Activated naive CD4-positive, alpha-beta T cell treated with anti-CD3 and anti-CD28 coated beads, Interleukin-2, amount 50 U/mL, for 72 hours (primary cell): ENCODE measurements at regions not wholly inside any gene's neighbourhood (a gene's known extent, or its start where the extent isn't known, plus 50 kb on each side); places are given as distances from the start of the nearest gene placed in this dataset.

ENCODE experiments used
- ATAC-seq, 2 donors: fragments of 150-1000 bp; cut with Tn5 transposase; 2 replicates each; pipeline ENCODE4 v1.10.0; 2021; ENCODE audit warnings: mild to moderate bottlenecking in 2 of 2, moderate library complexity in 2 of 2
- DNase-seq, 2 donors: peaks; one replicate each; pipeline ENCODE4 v3.0.0; 2021 to 2022; ENCODE audit warnings: low spot score in 2 of 2
- H3K27ac Mint-ChIP-seq, 2 donors: one replicate each; pipeline ENCODE4 v1.8.0; 2022; ENCODE audit warnings: mild to moderate bottlenecking in 2 of 2, mixed read lengths in 2 of 2
- H3K36me3 Mint-ChIP-seq, 2 donors: one replicate each; pipeline ENCODE4 v1.8.0; 2022; ENCODE audit warnings: mixed read lengths in 2 of 2
- H3K9me3 Mint-ChIP-seq, 2 donors: one replicate each; pipeline ENCODE4 v1.8.0; 2022; ENCODE audit warnings: mixed read lengths in 2 of 2

DNA sequence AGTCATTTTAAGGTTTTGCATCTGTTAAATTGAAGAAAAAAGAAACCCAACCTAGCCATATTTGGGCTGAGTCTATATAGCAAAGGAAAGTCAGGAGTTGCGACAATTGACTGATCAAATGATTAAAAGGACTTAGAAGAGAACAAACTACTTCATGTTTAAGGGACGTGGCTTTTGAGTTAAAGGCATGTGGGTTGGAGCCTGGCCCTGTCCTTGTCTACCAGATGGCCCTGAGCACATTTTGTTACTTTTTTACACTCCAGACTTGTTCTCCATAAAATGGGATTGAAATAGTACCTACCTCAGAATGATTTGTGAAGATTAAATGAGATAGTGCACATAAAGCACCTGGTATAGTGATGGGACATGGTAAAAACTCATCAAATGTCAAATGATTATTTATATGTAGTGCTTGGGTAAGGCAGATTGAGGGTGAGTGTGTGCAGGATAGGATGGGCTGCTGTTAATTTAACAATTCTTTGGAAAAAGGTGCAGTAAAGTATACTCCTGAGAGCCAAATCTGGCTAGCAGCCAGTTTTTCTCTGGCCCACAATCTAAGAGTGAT, 168.3 kb downstream of the KIF20B start:
- H3K27ac Mint-ChIP-seq: no peak overlapping the region
- DNase-seq (no peak), ATAC-seq (no peak)
- H3K9me3 Mint-ChIP-seq: no peaks in the 10 kb centered on the region
- no peaks in the 10 kb centered on the region for H3K36me3 Mint-ChIP-seq

- H3K27ac Mint-ChIP-seq: no peak overlapping the region
- no peaks in the 10 kb centered on the region for H3K9me3 Mint-ChIP-seq
- no peaks in the 10 kb centered on the region for H3K36me3 Mint-ChIP-seq
- ATAC-seq (no peak), DNase-seq (no peak)
Observed at GRCh38 chr10:89870936-89871335, 169.5 kb downstream of the KIF20B start.

DNA sequence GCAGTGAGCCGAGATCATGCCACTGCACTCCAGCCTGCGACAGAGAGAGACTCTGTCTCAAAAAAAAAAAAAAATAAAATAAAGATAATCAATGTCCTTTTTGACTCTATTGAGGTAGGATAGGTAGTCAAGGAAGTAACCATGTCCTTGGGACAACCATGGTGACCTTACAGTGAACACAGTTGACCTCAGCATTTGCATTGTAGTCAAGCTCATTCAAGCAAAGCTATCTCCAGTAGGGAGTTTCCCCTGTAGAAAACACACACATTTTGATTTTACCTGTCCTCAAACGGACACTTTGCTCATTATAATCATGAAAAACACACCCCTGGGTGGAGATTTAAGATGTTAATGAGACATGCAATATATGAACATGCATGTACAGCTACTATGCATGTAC, 171.7 kb downstream of the KIF20B start:
- H3K36me3 Mint-ChIP-seq: no peaks in the 10 kb centered on the region
- no peaks in the 10 kb centered on the region for H3K9me3 Mint-ChIP-seq
- ATAC-seq: no peak
- DNase-seq: no peak
- no peak overlapping the region for H3K27ac Mint-ChIP-seq

- Mint-ChIP-seq H3K36me3 (no peaks in the 10 kb centered on the region), H3K27ac (no peak overlapping the region)
Observed at GRCh38 chr10:89875557-89875956, 174.2 kb downstream of the KIF20B start.

DNA sequence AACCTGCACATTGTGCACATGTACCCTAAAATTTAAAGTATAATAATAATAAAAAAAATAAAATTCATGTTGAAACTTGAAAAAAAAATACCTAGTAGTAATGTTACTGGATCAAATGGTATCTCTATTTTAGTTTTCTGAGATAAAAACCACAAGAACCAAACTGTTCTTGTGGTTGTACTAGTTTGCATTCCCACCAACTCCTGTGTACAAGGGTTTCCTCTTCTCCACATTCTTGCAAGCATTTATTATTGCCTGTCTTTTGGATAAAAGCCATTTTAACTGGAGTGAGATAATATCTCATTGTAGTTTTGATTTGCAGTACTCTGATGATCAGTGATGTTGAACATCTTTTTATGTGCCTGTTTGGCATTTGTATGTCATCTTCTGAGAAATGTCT, 177.7 kb downstream of the KIF20B start:
- H3K27ac Mint-ChIP-seq: no peak overlapping the region
- H3K9me3 Mint-ChIP-seq: peaks cover 6 to 10% of the 10 kb centered on the region in 2 donors
- DNase-seq (no peak), ATAC-seq (no peak)
- peaks cover 0 to 6% of the 10 kb centered on the region in 2 donors for H3K36me3 Mint-ChIP-seq

More at GRCh38 chr10:89875557-89875956, 174.2 kb downstream of the KIF20B start:
- H3K9me3 Mint-ChIP-seq: peaks cover 0 to 5% of the 10 kb centered on the region in 2 donors
- ATAC-seq: no peak
- DNase-seq: no peak

DNA sequence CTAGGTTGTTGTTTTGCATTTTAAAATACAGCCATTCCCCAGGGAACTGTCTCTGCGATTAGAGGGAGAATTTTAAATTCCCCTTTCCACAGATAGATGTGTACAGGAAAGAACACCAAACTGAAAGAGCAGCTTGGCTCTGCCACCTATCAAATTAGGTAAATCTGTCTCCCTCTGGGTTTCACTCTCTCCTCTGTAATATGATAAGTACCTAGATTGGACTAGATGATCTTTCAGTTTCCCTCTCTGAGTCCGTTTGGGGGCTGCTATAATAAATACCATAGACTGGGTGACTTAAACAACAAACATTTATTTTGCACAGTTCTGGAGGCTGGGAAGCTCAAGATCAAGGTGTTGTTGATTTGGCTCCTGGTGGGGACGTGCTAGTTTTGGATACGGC, 186.0 kb downstream of the KIF20B start:
- Mint-ChIP-seq H3K36me3 (peaks cover 0 to 5% of the 10 kb centered on the region in 2 donors), H3K27ac (no peak overlapping the region), H3K9me3 (peaks cover 5% of the 10 kb centered on the region in 2 donors)
- ATAC-seq (no peak), DNase-seq (no peak)

DNA sequence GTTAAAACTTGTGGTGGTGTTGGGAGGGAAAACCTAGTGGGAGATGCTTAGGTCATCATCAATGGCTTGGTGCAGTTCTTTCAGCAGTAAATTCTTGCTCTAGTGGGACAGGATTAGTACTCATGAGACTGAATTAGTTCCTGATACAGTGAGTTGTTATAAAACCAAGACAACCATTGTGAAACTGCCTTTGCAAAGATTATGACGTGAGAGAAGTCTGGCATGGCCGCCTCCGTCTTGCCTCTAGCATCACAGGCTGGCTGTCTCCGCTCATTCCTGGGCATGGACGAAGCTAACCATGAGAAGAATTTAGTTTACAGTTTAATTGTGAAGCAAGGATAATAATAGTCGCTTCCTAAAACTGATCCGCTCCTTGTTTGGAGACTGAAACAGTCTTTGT, 186.4 kb downstream of the KIF20B start:
- no peak for ATAC-seq
- H3K27ac Mint-ChIP-seq: no peak overlapping the region

GRCh38 chr10:89888321-89889070, 187.1 kb downstream of the KIF20B start:
- DNase-seq: no peak

More for the DNA sequence above, 186.4 kb downstream of the KIF20B start:
- Mint-ChIP-seq H3K36me3 (peaks cover 0 to under 1% of the 10 kb centered on the region in 2 donors), H3K9me3 (peaks cover under 1% of the 10 kb centered on the region in 2 donors)
- DNase-seq: no peak

GRCh38 chr10:89889606-89890005, 188.2 kb downstream of the KIF20B start:
- no peak overlapping the region for H3K27ac Mint-ChIP-seq
- H3K36me3 Mint-ChIP-seq: no peaks in the 10 kb centered on the region
- H3K9me3 Mint-ChIP-seq: no peaks in the 10 kb centered on the region
- no peak for ATAC-seq
- no peak for DNase-seq

More at GRCh38 chr10:89888321-89889070, 187.1 kb downstream of the KIF20B start:
- no peak overlapping the region for H3K27ac Mint-ChIP-seq
- no peaks in the 10 kb centered on the region for H3K36me3 Mint-ChIP-seq
- no peaks in the 10 kb centered on the region for H3K9me3 Mint-ChIP-seq
- ATAC-seq: peak in 1 of 2 donors; percentile 44

DNA sequence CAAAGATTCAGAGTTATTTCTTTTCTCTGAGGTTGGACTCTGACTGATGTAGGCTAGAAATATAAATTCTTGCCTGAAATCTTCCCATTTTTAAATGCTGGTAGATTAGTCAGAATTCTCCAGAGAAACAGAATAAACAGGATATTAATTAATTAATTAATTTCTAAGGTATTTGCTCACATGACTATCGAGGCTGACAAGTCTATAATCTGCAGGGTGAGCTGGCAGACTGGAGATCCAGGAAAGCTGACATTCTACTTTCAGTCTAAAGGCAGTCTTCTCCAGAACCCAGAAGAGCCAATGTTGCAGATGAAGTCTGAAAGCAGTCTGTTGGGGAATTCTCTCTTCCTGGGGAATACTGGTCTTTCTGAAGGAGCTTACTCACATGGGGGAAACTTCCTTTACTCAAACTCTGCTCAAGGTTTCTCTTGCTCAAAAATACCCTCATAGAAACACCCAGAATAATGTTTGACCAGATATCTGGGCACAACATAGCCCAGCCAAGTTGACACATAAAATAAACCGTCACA, 189.7 kb downstream of the KIF20B start:
- no peak for DNase-seq
- Mint-ChIP-seq H3K27ac (no peak overlapping the region), H3K9me3 (no peaks in the 10 kb centered on the region), H3K36me3 (no peaks in the 10 kb centered on the region)
- ATAC-seq: no peak

DNA sequence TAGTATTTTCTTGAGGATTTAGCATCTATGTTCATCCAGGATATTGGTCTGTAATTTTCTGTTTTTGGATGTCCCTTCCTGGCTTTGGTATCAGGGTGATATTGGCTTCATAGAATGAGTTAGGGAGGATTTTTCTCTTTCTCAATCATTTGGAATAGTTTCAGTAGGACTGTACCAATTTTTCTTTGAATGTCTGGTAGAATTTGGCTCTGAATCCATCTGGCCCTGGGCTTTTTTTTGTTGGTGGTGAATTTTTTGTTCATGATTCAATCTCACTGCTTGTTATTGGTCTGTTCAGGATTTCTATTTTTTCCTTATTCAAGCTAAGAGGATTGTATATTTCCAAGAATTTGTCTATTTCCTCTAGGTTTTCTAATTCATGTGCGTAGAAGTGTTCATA, 192.7 kb downstream of the KIF20B start:
- no peaks in the 10 kb centered on the region for H3K9me3 Mint-ChIP-seq
- H3K36me3 Mint-ChIP-seq: no peaks in the 10 kb centered on the region
- H3K27ac Mint-ChIP-seq: no peak overlapping the region
- no peak for DNase-seq
- ATAC-seq: no peak

DNA sequence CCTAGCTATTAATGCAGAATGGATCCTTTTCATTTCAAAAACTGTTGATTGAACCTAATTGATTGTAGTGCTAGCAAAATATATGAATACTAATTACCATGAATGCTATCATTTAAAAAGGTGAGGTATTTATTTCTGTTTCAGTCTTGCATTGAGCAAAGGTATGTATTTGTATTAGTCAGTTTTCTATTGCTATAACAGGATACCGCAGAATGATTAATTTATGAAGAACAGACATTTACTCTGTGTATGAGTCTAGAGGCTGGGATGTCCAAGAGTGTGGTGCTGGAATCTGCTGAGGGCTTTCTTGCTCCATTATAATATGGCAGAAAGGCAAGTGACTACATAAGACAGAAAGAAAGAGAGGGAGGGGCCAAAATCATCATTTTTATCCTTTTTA, 199.2 kb downstream of the KIF20B start:
- ATAC-seq (no peak), DNase-seq (no peak)
- no peak overlapping the region for H3K27ac Mint-ChIP-seq
- no peaks in the 10 kb centered on the region for H3K9me3 Mint-ChIP-seq
- no peaks in the 10 kb centered on the region for H3K36me3 Mint-ChIP-seq

DNA sequence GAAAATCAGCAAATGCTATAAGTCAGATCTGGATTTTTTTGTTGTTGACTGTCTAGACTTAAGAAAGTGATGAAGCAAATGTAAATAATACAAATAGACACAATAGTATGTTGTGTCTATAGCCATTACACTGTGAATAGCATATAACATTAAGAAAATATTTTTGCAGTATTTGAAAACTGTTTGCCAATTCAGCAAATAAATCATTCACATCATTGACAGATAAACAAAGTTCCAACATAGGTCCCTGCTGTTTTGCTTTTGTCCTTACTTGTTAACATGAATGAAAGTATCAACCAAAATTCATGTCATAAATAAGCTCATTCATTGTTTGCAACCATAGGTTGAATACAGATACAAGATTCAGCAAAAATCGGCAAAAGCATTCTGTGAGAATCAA, 200.5 kb downstream of the KIF20B start:
- Mint-ChIP-seq H3K9me3 (no peaks in the 10 kb centered on the region), H3K36me3 (no peaks in the 10 kb centered on the region), H3K27ac (no peak overlapping the region)
- DNase-seq (no peak), ATAC-seq (no peak)

DNA sequence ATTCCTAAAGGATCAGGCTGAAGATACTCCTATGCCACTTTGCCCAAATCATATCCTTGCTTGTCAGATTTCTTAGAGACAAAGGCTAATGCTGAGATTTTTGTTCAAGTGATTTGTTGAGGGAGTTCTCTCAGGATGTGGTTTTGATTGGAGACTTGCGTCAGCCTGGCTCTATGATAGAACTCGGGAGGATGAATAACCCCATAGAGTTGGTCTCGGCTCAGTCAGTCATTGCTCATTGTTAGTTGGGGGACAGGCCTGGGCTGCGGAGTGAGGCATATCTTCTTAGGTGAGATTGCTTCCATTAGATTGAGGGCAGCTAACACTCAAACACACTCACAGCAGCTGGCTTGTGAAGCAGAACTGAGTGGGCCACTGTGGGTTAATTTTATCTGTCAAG, 203.4 kb downstream of the KIF20B start:
- peak; percentile 66 for ATAC-seq
- H3K36me3 Mint-ChIP-seq: no peaks in the 10 kb centered on the region
- H3K9me3 Mint-ChIP-seq: no peaks in the 10 kb centered on the region
- H3K27ac Mint-ChIP-seq: no peak overlapping the region
- DNase-seq: no peak

- DNase-seq (no peak), ATAC-seq (no peak)
- H3K9me3 Mint-ChIP-seq: no peaks in the 10 kb centered on the region
- no peak overlapping the region for H3K27ac Mint-ChIP-seq
- H3K36me3 Mint-ChIP-seq: no peaks in the 10 kb centered on the region
Observed at GRCh38 chr10:89909752-89910151, 208.4 kb downstream of the KIF20B start.

GRCh38 chr10:89915021-89915420, 213.6 kb downstream of the KIF20B start:
- no peaks in the 10 kb centered on the region for H3K9me3 Mint-ChIP-seq
- H3K36me3 Mint-ChIP-seq: no peaks in the 10 kb centered on the region
- ATAC-seq: no peak
- DNase-seq: no peak
- no peak overlapping the region for H3K27ac Mint-ChIP-seq

- ATAC-seq: no peak
Observed at GRCh38 chr10:89915968-89916367, 214.6 kb downstream of the KIF20B start.

More at GRCh38 chr10:89915968-89916367, 214.6 kb downstream of the KIF20B start:
- H3K36me3 Mint-ChIP-seq: no peaks in the 10 kb centered on the region
- no peak for DNase-seq
- no peaks in the 10 kb centered on the region for H3K9me3 Mint-ChIP-seq
- H3K27ac Mint-ChIP-seq: no peak overlapping the region
